Gastroesophageal sphincter (tissue), 3 donors: ENCODE measurements at regions not wholly inside any gene's neighbourhood (a gene's known extent, or its start where the extent isn't known, plus 50 kb on each side); places are given as distances from the start of the nearest gene placed in this dataset.

Source experiments
- CTCF ChIP-seq, 4 experiments: fragments of 200-600 bp in 2 of 4; fragments of 450-650 bp in 2 of 4; sonication (generic) in 1 of 4; IDR thresholded peaks; one replicate each; pipeline ENCODE4 v1.5.1; 2017 to 2019; ENCODE audit warnings: antibody characterized with exemption in 4 of 4, mild to moderate bottlenecking in 2 of 4, moderate library complexity in 2 of 4
- EP300 ChIP-seq: sonication (generic); formaldehyde crosslinking; IDR thresholded peaks from one replicate; pipeline ENCODE4 v1.6.1; 2017; ENCODE audit warnings: antibody characterized with exemption, mild to moderate bottlenecking
- POLR2A ChIP-seq, 2 donors: fragments of 450-650 bp; IDR thresholded peaks; one replicate each; pipeline ENCODE4 v1.6.1; 2017; ENCODE audit warnings: antibody characterized with exemption in 2 of 2, mild to moderate bottlenecking in 2 of 2, moderate library complexity in 1 of 2
- POLR2AphosphoS5 ChIP-seq: sonication (generic); formaldehyde crosslinking; IDR thresholded peaks from one replicate; pipeline ENCODE4 v1.6.1; 2017; ENCODE audit warnings: antibody characterized with exemption

GRCh38 chr2:156817430-156817829, 381.3 kb downstream of the GPD2 start:
- TF ChIP-seq CTCF (IDR thresholded peaks at IDR 0.05): no peak
- no peak for TF ChIP-seq POLR2A (IDR thresholded peaks at IDR 0.05)
- no peak for TF ChIP-seq EP300
- no peak for TF ChIP-seq POLR2AphosphoS5
